ENCODE measurements at regions not wholly inside any gene's neighbourhood (a gene's known extent, or its start where the extent isn't known, plus 50 kb on each side); places are given as distances from the start of the nearest gene placed in this dataset.

GRCh38 chr3:80157546-80157945, 389.7 kb upstream of the ROBO1 start:
- no peaks in the 10 kb centered on the region for H3K27me3 ChIP-seq
- H3K4me3 ChIP-seq = no peak overlapping the region
- intact Hi-C loops (cut with DNase I) = no loop called here
- no peak for DNase-seq
- H3K36me3 ChIP-seq (replicated peaks in 1 of 2) = no peaks in the 10 kb centered on the region
- no peaks in the 10 kb centered on the region for H3K9me3 ChIP-seq (replicated peaks in 1 of 3)
- 67 to 81% (median 74%) methylated on average over 2 of the region's 2 CpGs for WGBS, 4 donors
- H3K4me1 ChIP-seq (replicated peaks in 1 of 2) = no peaks in the 10 kb centered on the region
- TF ChIP-seq POLR2A (IDR thresholded peaks at IDR 0.05) = no peak
- H3K27ac ChIP-seq = no peak overlapping the region

- no peaks in the 10 kb centered on the region for H3K4me1 ChIP-seq (replicated peaks in 1 of 2)
- DNase-seq = no peak
- no peaks in the 10 kb centered on the region for H3K27me3 ChIP-seq
- no peak overlapping the region for H3K4me3 ChIP-seq
- TF ChIP-seq POLR2A (IDR thresholded peaks at IDR 0.05) (no peak), CTCF (IDR thresholded peaks at IDR 0.05) (no peak)
- H3K36me3 ChIP-seq (replicated peaks in 1 of 2) = no peaks in the 10 kb centered on the region
- intact Hi-C loops (cut with DNase I) = no loop called here
- WGBS, 4 donors = 48 to 69% (median 60%) methylated on average over 3 of the region's 3 CpGs
- no peaks in the 10 kb centered on the region for H3K9me3 ChIP-seq (replicated peaks in 1 of 3)
- H3K27ac ChIP-seq = no peak overlapping the region
These were observed 384.9 kb upstream of the ROBO1 start for GRCh38 chr3:80152692-80153091.

- 62 to 74% (median 70%) methylated on average over 4 of the region's 4 CpGs for WGBS, 4 donors
- TF ChIP-seq CTCF (IDR thresholded peaks at IDR 0.05) (no peak), POLR2A (IDR thresholded peaks at IDR 0.05) (no peak)
- no peaks in the 10 kb centered on the region for H3K27me3 ChIP-seq
These were observed 374.9 kb upstream of the ROBO1 start for GRCh38 chr3:80142714-80143113.

GRCh38 chr3:80141557-80141956, 373.8 kb upstream of the ROBO1 start:
- 49 to 57% (median 54%) methylated on average over 2 of the region's 2 CpGs for WGBS, 4 donors
- Histone ChIP-seq H3K27me3 (no peaks in the 10 kb centered on the region), H3K9me3 (replicated peaks in 1 of 3) (no peaks in the 10 kb centered on the region), H3K4me1 (replicated peaks in 1 of 2) (no peaks in the 10 kb centered on the region), H3K4me3 (no peak overlapping the region), H3K36me3 (replicated peaks in 1 of 2) (no peaks in the 10 kb centered on the region), H3K27ac (no peak overlapping the region)
- TF ChIP-seq CTCF (IDR thresholded peaks at IDR 0.05) (no peak), POLR2A (IDR thresholded peaks at IDR 0.05) (no peak)
- intact Hi-C loops (cut with DNase I) = no loop called here
- no peak for DNase-seq

More at GRCh38 chr3:80142714-80143113, 374.9 kb upstream of the ROBO1 start:
- Histone ChIP-seq H3K36me3 (replicated peaks in 1 of 2) (no peaks in the 10 kb centered on the region), H3K4me1 (replicated peaks in 1 of 2) (no peaks in the 10 kb centered on the region), H3K9me3 (replicated peaks in 1 of 3) (no peaks in the 10 kb centered on the region), H3K27ac (no peak overlapping the region), H3K4me3 (no peak overlapping the region)
- DNase-seq = no peak
- intact Hi-C loops (cut with DNase I) = no loop called here

GRCh38 chr3:80116281-80116680, 348.5 kb upstream of the ROBO1 start:
- no peaks in the 10 kb centered on the region for H3K4me1 ChIP-seq (replicated peaks in 1 of 2)
- H3K27ac ChIP-seq = no peak overlapping the region
- H3K9me3 ChIP-seq (replicated peaks in 1 of 3) = no peaks in the 10 kb centered on the region
- WGBS, 4 donors = 63 to 90% (median 87%) methylated on average over 3 of the region's 3 CpGs
- DNase-seq = no peak
- H3K27me3 ChIP-seq = no peaks in the 10 kb centered on the region
- no peaks in the 10 kb centered on the region for H3K36me3 ChIP-seq (replicated peaks in 1 of 2)
- TF ChIP-seq POLR2A (IDR thresholded peaks at IDR 0.05) = no peak
- no peak for TF ChIP-seq CTCF (IDR thresholded peaks at IDR 0.05)
- H3K4me3 ChIP-seq = no peak overlapping the region
- intact Hi-C loops (cut with DNase I) = no loop called here
